ENCODE measurements at regions not wholly inside any gene's neighbourhood (a gene's known extent, or its start where the extent isn't known, plus 50 kb on each side); places are given as distances from the start of the nearest gene placed in this dataset.
A peak's percentile ranks its signal among the peaks of the same experiment; 100 is the strongest.

DNA sequence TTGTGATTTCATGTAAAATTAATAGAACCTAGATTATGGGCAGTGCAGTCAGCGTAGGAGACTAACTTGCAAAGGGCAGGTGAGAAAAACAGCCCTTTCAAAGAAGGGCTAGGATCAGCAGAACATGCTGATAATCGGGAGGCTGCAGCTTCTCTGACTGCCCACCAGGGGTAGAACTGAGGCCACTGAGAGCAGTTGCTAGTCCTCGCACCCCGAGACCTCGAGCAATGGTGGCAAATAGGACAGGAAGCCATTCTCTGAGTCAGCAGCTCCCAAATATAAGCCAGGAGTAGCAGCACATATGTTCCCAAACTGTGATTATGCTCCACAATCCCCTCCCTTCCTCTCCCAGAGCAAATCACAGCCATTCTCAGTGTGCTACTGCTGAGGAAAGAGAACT lies 186.5 kb downstream of the MSL3 start:
- TF ChIP-seq, protein P1, sequence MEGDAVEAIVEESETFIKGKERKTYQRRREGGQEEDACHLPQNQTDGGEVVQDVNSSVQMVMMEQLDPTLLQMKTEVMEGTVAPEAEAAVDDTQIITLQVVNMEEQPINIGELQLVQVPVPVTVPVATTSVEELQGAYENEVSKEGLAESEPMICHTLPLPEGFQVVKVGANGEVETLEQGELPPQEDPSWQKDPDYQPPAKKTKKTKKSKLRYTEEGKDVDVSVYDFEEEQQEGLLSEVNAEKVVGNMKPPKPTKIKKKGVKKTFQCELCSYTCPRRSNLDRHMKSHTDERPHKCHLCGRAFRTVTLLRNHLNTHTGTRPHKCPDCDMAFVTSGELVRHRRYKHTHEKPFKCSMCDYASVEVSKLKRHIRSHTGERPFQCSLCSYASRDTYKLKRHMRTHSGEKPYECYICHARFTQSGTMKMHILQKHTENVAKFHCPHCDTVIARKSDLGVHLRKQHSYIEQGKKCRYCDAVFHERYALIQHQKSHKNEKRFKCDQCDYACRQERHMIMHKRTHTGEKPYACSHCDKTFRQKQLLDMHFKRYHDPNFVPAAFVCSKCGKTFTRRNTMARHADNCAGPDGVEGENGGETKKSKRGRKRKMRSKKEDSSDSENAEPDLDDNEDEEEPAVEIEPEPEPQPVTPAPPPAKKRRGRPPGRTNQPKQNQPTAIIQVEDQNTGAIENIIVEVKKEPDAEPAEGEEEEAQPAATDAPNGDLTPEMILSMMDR (IDR thresholded peaks at IDR 0.05; ENCODE audit: extremely low read depth in 1 of 2, insufficient read depth in 1 of 2, low read depth in 1 of 2, low read length in 2 of 2), result peak; percentile 54 to 63
- TF ChIP-seq EZH2 (IDR thresholded peaks at IDR 0.05; ENCODE audit: borderline replicate concordance, low read depth, low read length, severe bottlenecking) (no peak), POLR2A (IDR thresholded peaks at IDR 0.05; ENCODE audit: low read depth, low read length) (no peak), POLR2AphosphoS5 (IDR thresholded peaks at IDR 0.05; ENCODE audit: insufficient read depth, low read depth, low read length) (no peak), JUN (IDR thresholded peaks at IDR 0.05; ENCODE audit: borderline replicate concordance, insufficient read depth, insufficient read length, low read depth) (no peak), FOS (IDR thresholded peaks at IDR 0.05; ENCODE audit: borderline replicate concordance, insufficient read depth, low read length) (peak; percentile 40), GATA2 (IDR thresholded peaks at IDR 0.05; ENCODE audit: insufficient read depth, insufficient read length, low read depth, low read length) (no peak), MYC (IDR thresholded peaks at IDR 0.05; ENCODE audit: low read depth, low read length) (no peak)
- TF ChIP-seq, protein P2, sequence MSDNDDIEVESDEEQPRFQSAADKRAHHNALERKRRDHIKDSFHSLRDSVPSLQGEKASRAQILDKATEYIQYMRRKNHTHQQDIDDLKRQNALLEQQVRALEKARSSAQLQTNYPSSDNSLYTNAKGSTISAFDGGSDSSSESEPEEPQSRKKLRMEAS (IDR thresholded peaks at IDR 0.05; ENCODE audit: insufficient read depth, insufficient read length), result no peak
